K562 (cell line): ENCODE measurements at regions not wholly inside any gene's neighbourhood (a gene's known extent, or its start where the extent isn't known, plus 50 kb on each side); places are given as distances from the start of the nearest gene placed in this dataset.

Source experiments
- BDP1 ChIP-seq: IDR thresholded peaks from 3 replicates; pipeline ENCODE4 v1.6.1; 2011; ENCODE audit not compliant: insufficient read length, insufficient read depth
- COPS2 ChIP-seq: fragments of 450-650 bp; conservative IDR thresholded peaks from 2 replicates; pipeline ENCODE4 v1.6.1; 2016; ENCODE audit warnings: mild to moderate bottlenecking, moderate library complexity
- CXXC5 ChIP-seq: fragments of 250-450 bp; sonication (Bioruptor Pico); IDR thresholded peaks from 2 replicates; pipeline ENCODE4 v1.8.0; 2022; ENCODE audit warnings: inconsistent platforms, mild to moderate bottlenecking, moderate library complexity
- DACH1 ChIP-seq: fragments of 450-650 bp; IDR thresholded peaks from 2 replicates; pipeline ENCODE4 v1.6.1; 2018; ENCODE audit not compliant: partially characterized antibody
- GTF2E2 ChIP-seq: fragments of 200-800 bp; sonication (Bioruptor generic); IDR thresholded peaks from 2 replicates; pipeline ENCODE4 v1.6.1; 2016; ENCODE audit warnings: missing genetic modification characterization, missing compliant biosample characterization
- POLR3A ChIP-seq: IDR thresholded peaks from 2 replicates; pipeline ENCODE4 v1.6.1; 2011; ENCODE audit warnings: borderline replicate concordance, mild to moderate bottlenecking, moderate library complexity; ENCODE audit not compliant: insufficient read length, insufficient read depth; ENCODE audit errors: extremely low read depth
- PTBP1 ChIP-seq: fragments of 200-400 bp; formaldehyde crosslinking; IDR thresholded peaks from 2 replicates; pipeline ENCODE4 v1.6.1; 2017; ENCODE audit warnings: low read depth, low read length
- RFX7 ChIP-seq: fragments of 250-450 bp; sonication (Bioruptor Pico); IDR thresholded peaks from 2 replicates; pipeline ENCODE4 v1.5.1; 2021; ENCODE audit warnings: mild to moderate bottlenecking
- SP1 ChIP-seq: sonication (generic); formaldehyde crosslinking; IDR thresholded peaks from 2 replicates; pipeline ENCODE4 v1.8.1; 2022; ENCODE audit warnings: mild to moderate bottlenecking, missing genetic modification reagents
- ZNF263 ChIP-seq: sonication (generic); formaldehyde crosslinking; IDR thresholded peaks from 2 replicates; pipeline ENCODE4 v1.8.0; 2022; ENCODE audit warnings: mild to moderate bottlenecking, missing genetic modification reagents, borderline replicate concordance
- ZNF274 ChIP-seq: IDR thresholded peaks from 2 replicates; pipeline ENCODE4 v1.6.1; 2011; ENCODE audit warnings: low read depth, mild to moderate bottlenecking, low read length, moderate library complexity, borderline replicate concordance
- ZNF324 ChIP-seq: fragments of 250-450 bp; sonication (Bioruptor Pico); IDR thresholded peaks from 2 replicates; pipeline ENCODE4 v1.4.0; 2020; ENCODE audit warnings: mild to moderate bottlenecking
- TF ChIP-seq, protein P1 (sequence below): fragments of 250-450 bp; sonication (Bioruptor Pico); IDR thresholded peaks from 2 replicates; pipeline ENCODE4 v1.8.0; 2022; ENCODE audit warnings: inconsistent platforms
- TF ChIP-seq, protein P2 (sequence below): fragments of 450-650 bp; IDR thresholded peaks from 2 replicates; pipeline ENCODE4 v1.6.1; 2016; ENCODE audit warnings: mild to moderate bottlenecking
- TF ChIP-seq, protein P3 (sequence below): fragments of 200-400 bp; formaldehyde crosslinking; IDR thresholded peaks from 2 replicates; pipeline ENCODE4 v1.6.1; 2017; ENCODE audit warnings: mild to moderate bottlenecking, low read depth, low read length, moderate library complexity
- TF ChIP-seq, protein P4 (sequence below), 3 experiments: fragments of 200-800 bp in 1 of 3; fragments of 250-450 bp in 1 of 3; fragments of 450-650 bp in 1 of 3; sonication (Bioruptor Pico) in 1 of 3; sonication (Bioruptor generic) in 1 of 3; formaldehyde crosslinking in 1 of 3; IDR thresholded peaks; 2 replicates each; pipeline versions ENCODE4 v1.6.1 to v1.8.0; 2016 to 2022; ENCODE audit warnings: mild to moderate bottlenecking in 2 of 3, missing genetic modification characterization in 2 of 3, missing compliant biosample characterization in 1 of 3, moderate library complexity in 1 of 3
- TF ChIP-seq, protein P5 (sequence below): fragments of 250-450 bp; sonication (Bioruptor Pico); IDR thresholded peaks from 2 replicates; pipeline ENCODE4 v1.8.0; 2022; ENCODE audit warnings: moderate library complexity, mild to moderate bottlenecking, inconsistent platforms

DNA sequence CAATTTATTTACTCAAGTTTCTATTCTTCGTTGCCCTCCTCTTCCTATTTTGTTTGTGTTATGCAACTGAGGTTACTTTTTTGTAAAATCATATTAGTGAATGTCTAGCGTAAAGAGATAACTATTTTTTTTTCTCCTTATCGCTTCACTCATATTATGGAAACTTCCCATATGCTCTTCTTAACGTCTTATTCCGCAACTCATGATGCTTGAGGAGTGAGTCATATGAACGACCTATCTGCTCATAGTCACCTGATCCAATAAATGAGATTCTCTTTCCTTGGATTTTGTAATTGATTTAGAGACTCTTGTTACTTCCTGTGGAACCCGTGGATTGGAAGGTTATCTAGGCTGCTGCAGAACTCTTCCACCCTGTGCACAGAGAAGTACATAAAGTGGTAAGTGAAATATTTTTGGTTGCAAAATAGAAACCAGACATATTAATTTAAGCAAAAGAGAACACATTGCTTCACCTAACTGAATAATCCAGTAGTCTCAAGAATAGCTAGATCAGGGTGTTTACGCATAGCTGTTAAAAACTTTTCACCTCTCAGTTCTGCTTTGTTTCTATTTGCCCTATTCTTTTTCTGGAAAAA, 719.3 kb upstream of the SGO1 start (continued):
- TF ChIP-seq, protein P1, sequence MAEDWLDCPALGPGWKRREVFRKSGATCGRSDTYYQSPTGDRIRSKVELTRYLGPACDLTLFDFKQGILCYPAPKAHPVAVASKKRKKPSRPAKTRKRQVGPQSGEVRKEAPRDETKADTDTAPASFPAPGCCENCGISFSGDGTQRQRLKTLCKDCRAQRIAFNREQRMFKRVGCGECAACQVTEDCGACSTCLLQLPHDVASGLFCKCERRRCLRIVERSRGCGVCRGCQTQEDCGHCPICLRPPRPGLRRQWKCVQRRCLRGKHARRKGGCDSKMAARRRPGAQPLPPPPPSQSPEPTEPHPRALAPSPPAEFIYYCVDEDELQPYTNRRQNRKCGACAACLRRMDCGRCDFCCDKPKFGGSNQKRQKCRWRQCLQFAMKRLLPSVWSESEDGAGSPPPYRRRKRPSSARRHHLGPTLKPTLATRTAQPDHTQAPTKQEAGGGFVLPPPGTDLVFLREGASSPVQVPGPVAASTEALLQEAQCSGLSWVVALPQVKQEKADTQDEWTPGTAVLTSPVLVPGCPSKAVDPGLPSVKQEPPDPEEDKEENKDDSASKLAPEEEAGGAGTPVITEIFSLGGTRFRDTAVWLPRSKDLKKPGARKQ (CRISPR knock-in tag): no peak
- TF ChIP-seq ZNF274 (no peak), ZNF263 (no peak), BDP1 (no peak), SP1 (CRISPR knock-in tag) (no peak), PTBP1 (no peak), COPS2 (no peak), GTF2E2 (tag) (no peak), POLR3A (no peak), DACH1 (peak; percentile 77), CXXC5 (CRISPR knock-in tag) (peak; percentile 60), ZNF324 (CRISPR knock-in tag) (no peak), RFX7 (CRISPR knock-in tag) (no peak)
- TF ChIP-seq, protein P2, sequence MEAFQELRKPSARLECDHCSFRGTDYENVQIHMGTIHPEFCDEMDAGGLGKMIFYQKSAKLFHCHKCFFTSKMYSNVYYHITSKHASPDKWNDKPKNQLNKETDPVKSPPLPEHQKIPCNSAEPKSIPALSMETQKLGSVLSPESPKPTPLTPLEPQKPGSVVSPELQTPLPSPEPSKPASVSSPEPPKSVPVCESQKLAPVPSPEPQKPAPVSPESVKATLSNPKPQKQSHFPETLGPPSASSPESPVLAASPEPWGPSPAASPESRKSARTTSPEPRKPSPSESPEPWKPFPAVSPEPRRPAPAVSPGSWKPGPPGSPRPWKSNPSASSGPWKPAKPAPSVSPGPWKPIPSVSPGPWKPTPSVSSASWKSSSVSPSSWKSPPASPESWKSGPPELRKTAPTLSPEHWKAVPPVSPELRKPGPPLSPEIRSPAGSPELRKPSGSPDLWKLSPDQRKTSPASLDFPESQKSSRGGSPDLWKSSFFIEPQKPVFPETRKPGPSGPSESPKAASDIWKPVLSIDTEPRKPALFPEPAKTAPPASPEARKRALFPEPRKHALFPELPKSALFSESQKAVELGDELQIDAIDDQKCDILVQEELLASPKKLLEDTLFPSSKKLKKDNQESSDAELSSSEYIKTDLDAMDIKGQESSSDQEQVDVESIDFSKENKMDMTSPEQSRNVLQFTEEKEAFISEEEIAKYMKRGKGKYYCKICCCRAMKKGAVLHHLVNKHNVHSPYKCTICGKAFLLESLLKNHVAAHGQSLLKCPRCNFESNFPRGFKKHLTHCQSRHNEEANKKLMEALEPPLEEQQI: peak; percentile 38; the same call in 1 of the 2 replicates
- TF ChIP-seq, protein P3, sequence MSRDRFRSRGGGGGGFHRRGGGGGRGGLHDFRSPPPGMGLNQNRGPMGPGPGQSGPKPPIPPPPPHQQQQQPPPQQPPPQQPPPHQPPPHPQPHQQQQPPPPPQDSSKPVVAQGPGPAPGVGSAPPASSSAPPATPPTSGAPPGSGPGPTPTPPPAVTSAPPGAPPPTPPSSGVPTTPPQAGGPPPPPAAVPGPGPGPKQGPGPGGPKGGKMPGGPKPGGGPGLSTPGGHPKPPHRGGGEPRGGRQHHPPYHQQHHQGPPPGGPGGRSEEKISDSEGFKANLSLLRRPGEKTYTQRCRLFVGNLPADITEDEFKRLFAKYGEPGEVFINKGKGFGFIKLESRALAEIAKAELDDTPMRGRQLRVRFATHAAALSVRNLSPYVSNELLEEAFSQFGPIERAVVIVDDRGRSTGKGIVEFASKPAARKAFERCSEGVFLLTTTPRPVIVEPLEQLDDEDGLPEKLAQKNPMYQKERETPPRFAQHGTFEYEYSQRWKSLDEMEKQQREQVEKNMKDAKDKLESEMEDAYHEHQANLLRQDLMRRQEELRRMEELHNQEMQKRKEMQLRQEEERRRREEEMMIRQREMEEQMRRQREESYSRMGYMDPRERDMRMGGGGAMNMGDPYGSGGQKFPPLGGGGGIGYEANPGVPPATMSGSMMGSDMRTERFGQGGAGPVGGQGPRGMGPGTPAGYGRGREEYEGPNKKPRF: no peak
- TF ChIP-seq, protein P4, sequence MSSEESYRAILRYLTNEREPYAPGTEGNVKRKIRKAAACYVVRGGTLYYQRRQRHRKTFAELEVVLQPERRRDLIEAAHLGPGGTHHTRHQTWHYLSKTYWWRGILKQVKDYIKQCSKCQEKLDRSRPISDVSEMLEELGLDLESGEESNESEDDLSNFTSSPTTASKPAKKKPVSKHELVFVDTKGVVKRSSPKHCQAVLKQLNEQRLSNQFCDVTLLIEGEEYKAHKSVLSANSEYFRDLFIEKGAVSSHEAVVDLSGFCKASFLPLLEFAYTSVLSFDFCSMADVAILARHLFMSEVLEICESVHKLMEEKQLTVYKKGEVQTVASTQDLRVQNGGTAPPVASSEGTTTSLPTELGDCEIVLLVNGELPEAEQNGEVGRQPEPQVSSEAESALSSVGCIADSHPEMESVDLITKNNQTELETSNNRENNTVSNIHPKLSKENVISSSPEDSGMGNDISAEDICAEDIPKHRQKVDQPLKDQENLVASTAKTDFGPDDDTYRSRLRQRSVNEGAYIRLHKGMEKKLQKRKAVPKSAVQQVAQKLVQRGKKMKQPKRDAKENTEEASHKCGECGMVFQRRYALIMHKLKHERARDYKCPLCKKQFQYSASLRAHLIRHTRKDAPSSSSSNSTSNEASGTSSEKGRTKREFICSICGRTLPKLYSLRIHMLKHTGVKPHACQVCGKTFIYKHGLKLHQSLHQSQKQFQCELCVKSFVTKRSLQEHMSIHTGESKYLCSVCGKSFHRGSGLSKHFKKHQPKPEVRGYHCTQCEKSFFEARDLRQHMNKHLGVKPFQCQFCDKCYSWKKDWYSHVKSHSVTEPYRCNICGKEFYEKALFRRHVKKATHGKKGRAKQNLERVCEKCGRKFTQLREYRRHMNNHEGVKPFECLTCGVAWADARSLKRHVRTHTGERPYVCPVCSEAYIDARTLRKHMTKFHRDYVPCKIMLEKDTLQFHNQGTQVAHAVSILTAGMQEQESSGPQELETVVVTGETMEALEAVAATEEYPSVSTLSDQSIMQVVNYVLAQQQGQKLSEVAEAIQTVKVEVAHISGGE (CRISPR knock-in tag; IDR thresholded peaks at IDR 0.05): no peak
- TF ChIP-seq, protein P5, sequence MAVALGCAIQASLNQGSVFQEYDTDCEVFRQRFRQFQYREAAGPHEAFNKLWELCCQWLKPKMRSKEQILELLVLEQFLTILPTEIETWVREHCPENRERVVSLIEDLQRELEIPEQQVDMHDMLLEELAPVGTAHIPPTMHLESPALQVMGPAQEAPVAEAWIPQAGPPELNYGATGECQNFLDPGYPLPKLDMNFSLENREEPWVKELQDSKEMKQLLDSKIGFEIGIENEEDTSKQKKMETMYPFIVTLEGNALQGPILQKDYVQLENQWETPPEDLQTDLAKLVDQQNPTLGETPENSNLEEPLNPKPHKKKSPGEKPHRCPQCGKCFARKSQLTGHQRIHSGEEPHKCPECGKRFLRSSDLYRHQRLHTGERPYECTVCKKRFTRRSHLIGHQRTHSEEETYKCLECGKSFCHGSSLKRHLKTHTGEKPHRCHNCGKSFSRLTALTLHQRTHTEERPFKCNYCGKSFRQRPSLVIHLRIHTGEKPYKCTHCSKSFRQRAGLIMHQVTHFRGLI (CRISPR knock-in tag): no peak
